D721Med (cell line): ENCODE measurements at regions not wholly inside any gene's neighbourhood (a gene's known extent, or its start where the extent isn't known, plus 50 kb on each side); places are given as distances from the start of the nearest gene placed in this dataset.

Experiments used
- DNase-seq: peaks from one replicate; pipeline ENCODE4 v3.0.0; 2011; ENCODE audit warnings: low spot score; ENCODE audit not compliant: insufficient read length
- FAIRE-seq: peaks from 2 replicates; lab custom pipeline; 2011; peaks lifted over from hg19 to GRCh38; lab: Jason Lieb, UNC
- CTCF ChIP-seq: IDR thresholded peaks from 2 replicates; pipeline ENCODE4 v1.5.1; 2012; ENCODE audit warnings: mild to moderate bottlenecking, control low read depth; ENCODE audit not compliant: insufficient read depth; ENCODE audit errors: missing control alignments

GRCh38 chrY:17223502-17223901 lies 656.5 kb downstream of the CDY2B start:
- FAIRE-seq (no peak), DNase-seq (no peak)
- TF ChIP-seq CTCF, result no peak

- DNase-seq, result no peak
- FAIRE-seq, result no peak
- no peak for TF ChIP-seq CTCF
These were observed 677.6 kb downstream of the CDY2B start for GRCh38 chrY:17202395-17202794.

GRCh38 chrY:17184299-17184698 lies 695.7 kb downstream of the CDY2B start:
- no peak for DNase-seq

GRCh38 chrY:17166881-17167280 lies 713.1 kb downstream of the CDY2B start:
- FAIRE-seq (no peak), DNase-seq (no peak)
- no peak for TF ChIP-seq CTCF

More at GRCh38 chrY:17184299-17184698, 695.7 kb downstream of the CDY2B start:
- no peak for FAIRE-seq
- TF ChIP-seq CTCF, result no peak

- TF ChIP-seq CTCF, result no peak
- FAIRE-seq (no peak), DNase-seq (no peak)
These were observed 757.9 kb downstream of the CDY2B start for GRCh38 chrY:17122166-17122565.

GRCh38 chrY:17085303-17085702 lies 794.7 kb downstream of the CDY2B start:
- FAIRE-seq (no peak), DNase-seq (no peak)
- no peak for TF ChIP-seq CTCF

- FAIRE-seq, result no peak
- DNase-seq, result no peak
- no peak for TF ChIP-seq CTCF
These were observed 800.1 kb downstream of the CDY2B start for GRCh38 chrY:17079887-17080286.
